GM10266 (cell line): ENCODE measurements at regions not wholly inside any gene's neighbourhood (a gene's known extent, or its start where the extent isn't known, plus 50 kb on each side); places are given as distances from the start of the nearest gene placed in this dataset.
"Not testable (repeated sequence)": the region's sequence is repeated elsewhere in the genome, so short reads cannot be mapped to it uniquely, and the experiment has no call there.

Experiments
- DNase-seq: peaks from one replicate; pipeline ENCODE4 v3.0.0; 2012; ENCODE audit errors: extremely low spot score
- CTCF ChIP-seq: IDR thresholded peaks from 2 replicates; pipeline ENCODE4 v1.5.1; 2012; ENCODE audit warnings: mild to moderate bottlenecking, low read depth; ENCODE audit not compliant: control insufficient read depth, insufficient read depth; ENCODE audit errors: missing control alignments

DNA sequence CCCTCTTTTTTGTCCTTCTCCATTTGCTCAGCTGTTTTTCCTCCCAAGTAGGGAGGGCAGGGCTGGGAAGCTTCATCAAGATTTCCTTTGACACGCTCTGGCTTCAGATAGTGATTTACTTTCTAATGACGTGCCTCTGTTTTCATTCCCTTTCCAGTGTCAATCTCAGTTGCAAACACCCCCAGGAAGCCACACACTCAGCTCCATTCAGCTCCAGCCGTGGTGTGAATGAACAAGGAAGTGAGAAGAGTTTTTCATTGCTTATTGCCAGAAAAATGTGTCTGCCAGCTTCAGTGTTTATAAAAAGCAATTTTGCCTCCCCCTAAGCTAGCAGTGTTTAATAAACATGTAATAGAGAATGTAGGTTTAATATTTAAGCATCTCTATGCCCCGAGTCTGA, 108.7 kb upstream of the DPP6 start:
- no peak for TF ChIP-seq CTCF
- DNase-seq, result no peak

- DNase-seq, result no peak
- no peak for TF ChIP-seq CTCF
Measured at GRCh38 chr7:153943861-153944260, 108.3 kb upstream of the DPP6 start.

- TF ChIP-seq CTCF, result no peak
- no peak for DNase-seq
Measured at GRCh38 chr7:153948060-153948459, 104.1 kb upstream of the DPP6 start.

DNA sequence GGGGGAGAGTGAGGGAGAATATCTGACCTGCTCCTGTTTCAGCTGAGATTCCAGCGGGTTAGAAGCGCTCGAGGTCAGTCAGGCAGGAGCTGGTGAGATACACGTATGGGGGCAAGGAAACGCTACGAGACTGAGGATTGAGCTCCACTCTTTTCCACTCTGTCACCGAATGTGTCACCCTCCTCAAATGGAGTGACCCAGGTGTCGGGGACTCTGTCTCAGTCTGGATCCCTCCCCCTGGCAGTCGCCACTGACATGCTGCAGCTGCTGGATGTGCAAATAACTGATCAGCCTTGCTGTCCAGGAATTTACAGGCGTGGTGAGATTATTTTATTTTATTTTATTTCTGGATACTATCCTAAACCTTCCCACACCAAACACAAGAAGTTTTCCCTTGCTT, 100.9 kb upstream of the DPP6 start:
- TF ChIP-seq CTCF, result no peak
- no peak for DNase-seq

DNA sequence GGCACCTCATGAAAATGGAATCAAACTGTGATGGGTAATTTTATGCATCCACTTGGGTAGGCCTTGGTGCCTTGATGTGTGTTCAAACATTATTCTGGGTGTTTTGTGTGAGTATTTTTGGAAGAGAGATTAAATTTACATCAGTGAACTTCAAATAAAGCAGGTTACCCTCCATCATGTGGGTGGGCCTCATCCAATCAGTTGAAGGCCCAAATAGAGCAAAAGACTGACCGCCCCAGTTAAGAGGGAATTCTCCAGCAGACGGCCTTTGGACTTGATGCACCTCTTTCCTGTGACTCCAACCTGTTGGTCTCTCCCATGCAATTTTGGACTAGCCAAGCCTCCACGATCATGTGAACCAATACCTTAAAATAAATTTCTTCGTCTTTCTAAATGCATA, 97.7 kb upstream of the DPP6 start:
- no peak for TF ChIP-seq CTCF
- DNase-seq, result no peak

- DNase-seq, result not testable (repeated sequence)
Measured at GRCh38 chr7:153957677-153958076, 94.5 kb upstream of the DPP6 start.

DNA sequence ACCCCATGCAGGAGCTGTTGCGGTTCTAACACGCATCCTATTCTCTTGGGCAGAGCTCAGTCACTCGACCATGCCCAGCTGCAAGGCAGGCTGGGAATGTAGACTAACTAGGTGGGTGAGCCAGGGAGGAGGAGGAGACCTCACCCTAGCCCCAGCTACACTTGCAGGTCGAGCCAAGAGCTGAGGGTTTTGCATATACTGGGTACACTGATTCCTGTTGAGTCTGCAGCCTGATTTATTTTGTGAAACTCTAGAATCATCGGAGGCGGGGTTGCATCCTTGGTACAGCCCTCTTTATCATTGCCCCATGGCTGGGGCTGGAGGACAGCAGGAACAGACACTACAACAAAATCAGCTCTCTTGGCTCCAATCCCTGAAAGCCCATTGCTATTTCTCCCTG, 93.8 kb upstream of the DPP6 start:
- not testable (repeated sequence) for DNase-seq

- DNase-seq, result not testable (repeated sequence)
Measured at GRCh38 chr7:153958789-153959188, 93.4 kb upstream of the DPP6 start.

GRCh38 chr7:153964481-153965112, 87.6 kb upstream of the DPP6 start:
- DNase-seq, result not testable (repeated sequence)

DNA sequence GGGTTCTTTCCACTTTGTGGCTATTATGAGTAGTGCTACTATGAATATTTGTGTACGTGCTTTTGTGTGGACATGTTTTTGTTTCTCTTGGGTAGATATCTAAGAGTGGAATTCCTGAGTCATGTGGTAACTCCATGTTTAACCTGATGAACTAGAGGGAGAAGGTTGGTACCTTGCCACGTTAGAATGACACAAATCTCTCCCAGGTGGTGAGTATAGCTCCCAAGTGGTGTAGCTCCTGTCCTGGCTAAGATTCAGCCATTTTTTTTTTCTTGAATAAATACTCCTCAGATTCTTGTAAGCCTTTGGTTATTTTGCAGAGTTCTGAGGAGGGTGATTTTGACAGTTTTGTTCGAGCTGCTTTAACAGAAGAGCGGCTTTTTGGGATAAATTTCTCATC, 83.2 kb upstream of the DPP6 start:
- DNase-seq, result not testable (repeated sequence)

DNA sequence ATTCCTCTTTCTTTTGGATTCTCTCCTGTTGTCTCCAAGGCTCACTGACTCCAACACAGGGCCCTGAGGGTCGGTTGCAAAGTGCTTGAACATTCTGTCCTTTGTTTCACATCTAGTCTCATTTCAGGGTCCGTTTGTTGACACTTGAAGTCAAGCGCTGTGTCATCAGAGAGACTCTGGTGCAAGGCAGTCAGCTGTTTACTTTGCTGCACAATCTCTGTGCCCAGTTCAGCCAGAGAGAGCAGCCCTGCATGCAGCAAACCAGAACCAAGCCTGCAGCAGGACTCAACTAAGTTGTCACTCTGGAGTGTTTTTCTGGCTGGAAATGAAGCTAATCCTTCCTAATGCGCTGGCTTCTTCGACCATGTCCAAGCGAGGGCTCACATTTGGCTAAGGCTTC, 77.6 kb upstream of the DPP6 start:
- DNase-seq, result not testable (repeated sequence)

DNA sequence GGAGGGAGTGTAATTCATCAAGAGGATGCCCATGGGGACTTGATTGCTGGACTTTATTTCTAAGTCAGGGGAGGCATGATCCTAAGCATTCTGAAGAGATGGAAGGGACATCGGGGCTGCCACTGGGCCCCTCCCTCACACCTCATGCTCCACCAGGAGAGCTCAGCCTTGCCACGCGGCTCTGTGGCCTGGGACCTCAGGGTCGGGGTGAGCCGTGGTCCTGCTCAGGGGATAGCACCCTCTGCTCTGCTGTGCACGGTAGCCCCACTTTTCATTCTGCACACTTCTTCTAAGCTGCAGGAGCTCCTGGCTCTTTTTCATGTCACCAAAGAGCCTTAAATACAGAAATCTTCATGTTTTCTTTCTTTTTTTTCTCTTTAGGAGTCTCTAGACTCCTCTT, 75.5 kb upstream of the DPP6 start:
- not testable (repeated sequence) for DNase-seq

- DNase-seq, result not testable (repeated sequence)
Measured at GRCh38 chr7:153983186-153983585, 69.0 kb upstream of the DPP6 start.

DNA sequence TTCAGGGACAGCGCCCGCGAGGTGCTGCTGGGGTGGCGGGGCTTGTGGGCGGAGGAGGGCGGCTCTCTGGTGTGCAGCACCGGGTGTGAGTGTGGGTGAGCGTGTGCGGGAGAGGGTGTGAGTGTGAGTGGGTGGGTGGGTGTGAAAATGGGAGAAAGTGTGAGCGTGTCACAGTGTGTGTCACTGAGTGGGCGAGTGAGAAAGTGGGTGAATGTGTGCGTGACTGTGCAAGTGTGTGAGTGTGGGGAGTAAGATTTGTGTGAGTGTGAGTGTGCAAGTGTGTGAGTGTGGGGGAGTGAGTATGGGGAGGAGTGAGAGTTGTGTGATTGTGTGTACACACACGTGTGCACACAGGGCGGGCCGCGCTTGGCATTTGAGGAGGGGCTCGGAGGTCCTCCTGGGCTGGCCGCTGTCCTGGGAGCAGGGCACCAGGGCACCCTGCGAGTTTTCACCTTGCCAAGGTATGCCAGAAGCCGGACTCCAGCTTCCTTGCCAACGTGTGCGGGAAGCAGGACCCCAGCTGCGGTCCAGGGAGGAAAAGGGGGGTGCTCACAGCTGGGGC, 63.1 kb upstream of the DPP6 start:
- not testable (repeated sequence) for DNase-seq

DNA sequence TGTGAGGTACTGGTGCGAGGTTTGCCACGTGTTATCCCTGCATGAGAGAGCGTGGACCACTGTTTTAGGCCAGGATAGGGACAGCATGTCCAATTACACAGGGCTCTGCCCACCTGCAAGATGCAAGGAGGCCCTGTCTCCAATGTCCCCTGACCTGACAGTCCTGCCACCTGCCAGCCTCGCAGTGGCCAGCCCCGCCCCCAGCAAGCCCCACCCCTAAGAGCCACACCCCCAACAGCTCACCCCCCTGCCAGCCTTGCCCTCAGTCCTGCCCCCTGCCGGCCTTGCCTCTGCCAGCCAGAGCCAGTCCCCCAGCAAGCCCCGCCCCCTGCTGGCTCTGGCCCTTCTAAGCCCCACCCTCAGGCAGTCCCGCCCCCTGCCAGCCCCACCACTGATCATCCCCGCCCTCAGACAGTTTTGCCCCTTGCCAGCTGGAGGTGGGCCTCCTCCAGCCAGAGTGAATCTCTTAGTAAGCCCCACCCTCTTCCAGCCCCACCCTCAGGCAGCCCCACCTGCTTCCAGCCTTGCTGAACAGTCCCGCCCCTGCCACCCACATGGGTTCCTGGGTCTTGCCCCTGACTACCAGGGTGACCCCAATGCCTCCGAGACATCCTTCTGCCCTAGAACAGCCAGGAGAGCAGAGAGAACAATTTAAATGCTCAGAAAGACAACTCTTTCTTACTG, 62.3 kb upstream of the DPP6 start:
- DNase-seq, result not testable (repeated sequence)
